Neural cell (in vitro differentiated cells): ENCODE measurements at regions not wholly inside any gene's neighbourhood (a gene's known extent, or its start where the extent isn't known, plus 50 kb on each side); places are given as distances from the start of the nearest gene placed in this dataset.

Experiments used
- H2AFZ ChIP-seq: fragments of 200-600, 300-800 bp; sonication (generic), shearing (Covaris generic); 2 replicates; pipeline ENCODE4 v1.6.0; 2014; ENCODE audit warnings: low read depth, mild to moderate bottlenecking, antibody characterized with exemption, low read length, moderate library complexity
- H3F3A ChIP-seq: fragments of 200-600 bp; shearing (Covaris generic); 2 replicates; pipeline ENCODE4 v1.6.1; 2016; ENCODE audit warnings: mild to moderate bottlenecking, moderate library complexity, mixed read lengths, antibody characterized with exemption, low read length; ENCODE audit not compliant: insufficient read depth, poor library complexity, severe bottlenecking
- H3K27ac ChIP-seq: fragments of 200-600, 300-800 bp; sonication (generic), shearing (Covaris generic); 2 replicates; pipeline ENCODE4 v1.5.1; 2014; ENCODE audit warnings: mild to moderate bottlenecking, low read length, moderate library complexity
- H3K27me3 ChIP-seq: fragments of 300-800, 200-600 bp; sonication (generic), shearing (Covaris generic); 2 replicates; pipeline ENCODE4 v1.6.0; 2014; ENCODE audit warnings: mild to moderate bottlenecking, low read depth, low read length, moderate library complexity; ENCODE audit not compliant: insufficient read depth
- H3K36me3 ChIP-seq: fragments of 300-800, 200-600 bp; sonication (generic), shearing (Covaris generic); 2 replicates; pipeline ENCODE4 v1.5.1; 2014; ENCODE audit warnings: mild to moderate bottlenecking, antibody characterized with exemption, low read length, moderate library complexity; ENCODE audit not compliant: insufficient read depth
- H3K4me2 ChIP-seq: fragments of 300-800, 200-600 bp; sonication (generic), shearing (Covaris generic); 2 replicates; pipeline ENCODE4 v1.6.0; 2014; ENCODE audit warnings: mild to moderate bottlenecking, low read length
- H3K4me3 ChIP-seq: fragments of 300-800, 200-600 bp; sonication (generic), shearing (Covaris generic); 2 replicates; pipeline ENCODE4 v1.5.1; 2014; ENCODE audit warnings: mild to moderate bottlenecking, low read length, moderate library complexity
- H3K79me2 ChIP-seq: fragments of 200-600 bp; shearing (Covaris generic); replicated peaks from 2 replicates; pipeline ENCODE4 v1.6.0; 2014; ENCODE audit warnings: mild to moderate bottlenecking, low read length, moderate library complexity; ENCODE audit not compliant: insufficient read depth
- H3K9ac ChIP-seq: fragments of 300-800, 200-600 bp; sonication (generic), shearing (Covaris generic); 2 replicates; pipeline ENCODE4 v1.6.1; 2016; ENCODE audit warnings: mild to moderate bottlenecking, low read length, mixed read lengths
- H3K9me2 ChIP-seq: fragments of 200-600 bp; shearing (Covaris generic); 2 replicates; pipeline ENCODE4 v1.6.1; 2016; ENCODE audit warnings: mild to moderate bottlenecking, low read length, mixed read lengths; ENCODE audit not compliant: insufficient read depth
- H3K9me3 ChIP-seq: fragments of 200-600, 300-800 bp; sonication (generic), shearing (Covaris generic); 2 replicates; pipeline ENCODE4 v1.6.1; 2016; ENCODE audit warnings: mild to moderate bottlenecking, mixed run types, low read length, moderate library complexity, mixed read lengths
- H4K20me1 ChIP-seq: fragments of 200-600 bp; shearing (Covaris generic); 2 replicates; pipeline ENCODE4 v1.6.1; 2016; ENCODE audit warnings: mild to moderate bottlenecking, mixed run types; ENCODE audit not compliant: insufficient read depth
- CTCF ChIP-seq: fragments of 450-650 bp; IDR thresholded peaks from 2 replicates; pipeline ENCODE4 v1.5.1; 2014; ENCODE audit warnings: antibody characterized with exemption, mild to moderate bottlenecking, moderate library complexity; ENCODE audit not compliant: poor library complexity, severe bottlenecking
- EP300 ChIP-seq: fragments of 450-650 bp; conservative IDR thresholded peaks from 2 replicates; pipeline ENCODE4 v1.6.1; 2014; ENCODE audit warnings: antibody characterized with exemption, mild to moderate bottlenecking, moderate library complexity; ENCODE audit not compliant: poor library complexity, severe bottlenecking
- EZH2 ChIP-seq: fragments of 200-600, 300-800 bp; shearing (Covaris generic), sonication (generic); IDR thresholded peaks from 2 replicates; pipeline ENCODE4 v1.6.1; 2014; ENCODE audit warnings: antibody characterized with exemption, low read length, borderline replicate concordance, mild to moderate bottlenecking; ENCODE audit not compliant: insufficient read depth, poor library complexity, severe bottlenecking
- MXI1 ChIP-seq: fragments of 450-650 bp; conservative IDR thresholded peaks from 2 replicates; pipeline ENCODE4 v1.6.1; 2014; ENCODE audit warnings: antibody characterized with exemption, mild to moderate bottlenecking; ENCODE audit not compliant: poor library complexity, severe bottlenecking
- POLR2AphosphoS5 ChIP-seq: IDR thresholded peaks from 2 replicates; pipeline ENCODE4 v1.6.1; 2012
- RAD21 ChIP-seq: fragments of 450-650 bp; conservative IDR thresholded peaks from 2 replicates; pipeline ENCODE4 v1.6.1; 2014; ENCODE audit warnings: antibody characterized with exemption, mild to moderate bottlenecking, moderate library complexity
- REST ChIP-seq: IDR thresholded peaks from 2 replicates; pipeline ENCODE4 v1.6.1; 2012; ENCODE audit warnings: borderline replicate concordance
- SMC3 ChIP-seq: fragments of 450-650 bp; conservative IDR thresholded peaks from 2 replicates; pipeline ENCODE4 v1.6.1; 2014; ENCODE audit warnings: antibody characterized with exemption, mild to moderate bottlenecking, moderate library complexity; ENCODE audit not compliant: poor library complexity
- TAF1 ChIP-seq: IDR thresholded peaks from 2 replicates; pipeline ENCODE4 v1.6.1; 2012; ENCODE audit warnings: low read depth

GRCh38 chr15:96002890-96003859 lies 327.3 kb upstream of the NR2F2 start:
- Histone ChIP-seq H2AFZ (no peak overlapping the region), H3K4me3 (no peak overlapping the region), H3K36me3 (no peaks in the 10 kb centered on the region), H3K27me3 (no peaks in the 10 kb centered on the region), H3K4me2 (no peak overlapping the region), H3K27ac (no peak overlapping the region), H3K79me2 (no peaks in the 10 kb centered on the region), H3K9me2 (no peaks in the 10 kb centered on the region), H3K9ac (no peak overlapping the region), H4K20me1 (no peaks in the 10 kb centered on the region), H3K9me3 (no peaks in the 10 kb centered on the region), H3F3A (no peaks in the 10 kb centered on the region)
- no peak for TF ChIP-seq POLR2AphosphoS5
- TF ChIP-seq RAD21, result no peak
- TF ChIP-seq SMC3, result no peak
- TF ChIP-seq CTCF, result no peak
- no peak for TF ChIP-seq TAF1
- TF ChIP-seq EP300, result no peak
- TF ChIP-seq MXI1, result no peak
- TF ChIP-seq EZH2, result no peak
- TF ChIP-seq REST, result no peak

- H3K9me2 ChIP-seq, result no peaks in the 10 kb centered on the region
- no peaks in the 10 kb centered on the region for H3K27me3 ChIP-seq
- H3F3A ChIP-seq, result no peaks in the 10 kb centered on the region
- H3K9me3 ChIP-seq, result no peaks in the 10 kb centered on the region
- H3K27ac ChIP-seq, result no peak overlapping the region
- no peaks in the 10 kb centered on the region for H4K20me1 ChIP-seq
- no peak overlapping the region for H2AFZ ChIP-seq
- no peak overlapping the region for H3K4me2 ChIP-seq
- H3K9ac ChIP-seq, result no peak overlapping the region
- H3K36me3 ChIP-seq, result no peaks in the 10 kb centered on the region
- TF ChIP-seq MXI1 (no peak), SMC3 (no peak), CTCF (no peak), EZH2 (no peak), EP300 (no peak), POLR2AphosphoS5 (no peak), TAF1 (no peak), REST (no peak), RAD21 (no peak)
- H3K79me2 ChIP-seq, result no peaks in the 10 kb centered on the region
- no peak overlapping the region for H3K4me3 ChIP-seq
These were observed 324.6 kb upstream of the NR2F2 start for GRCh38 chr15:96005906-96006305.
